Globus pallidus (tissue), 1 donor: ENCODE measurements at regions not wholly inside any gene's neighbourhood (a gene's known extent, or its start where the extent isn't known, plus 50 kb on each side); places are given as distances from the start of the nearest gene placed in this dataset.
A peak's percentile ranks its signal among the peaks of the same experiment; 100 is the strongest.

Source experiments
- DNase-seq: peaks from one replicate; pipeline ENCODE4 v3.0.0-alpha.2; 2015; ENCODE audit warnings: low spot score

- DNase-seq, result peak; percentile 50
These were observed 180.0 kb upstream of the ARL4C start for GRCh38 chr2:234676783-234677450.

- DNase-seq, result no peak
These were observed 179.4 kb upstream of the ARL4C start for GRCh38 chr2:234676109-234676782.

DNA sequence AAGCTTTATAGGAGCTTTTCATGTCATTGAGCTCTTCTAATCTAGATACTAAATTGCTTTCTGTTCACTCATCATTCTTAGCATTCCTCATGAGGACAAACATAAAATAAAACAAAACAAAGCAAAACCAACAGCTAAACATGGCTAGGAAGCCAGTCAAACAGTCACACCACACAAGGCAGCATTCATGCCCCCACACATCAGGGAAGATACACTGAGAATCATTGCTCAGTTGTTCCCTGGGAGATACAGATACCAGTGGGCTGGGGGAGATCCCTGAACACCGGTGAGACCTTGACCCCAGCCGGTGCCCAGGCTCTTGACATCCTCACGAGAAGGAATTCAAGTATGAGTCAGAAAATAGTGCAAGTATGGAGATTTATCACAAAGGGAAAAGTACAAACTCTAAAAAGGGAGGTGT, 177.9 kb upstream of the ARL4C start:
- no peak for DNase-seq

GRCh38 chr2:234673961-234674759, 177.3 kb upstream of the ARL4C start:
- DNase-seq, result no peak

DNA sequence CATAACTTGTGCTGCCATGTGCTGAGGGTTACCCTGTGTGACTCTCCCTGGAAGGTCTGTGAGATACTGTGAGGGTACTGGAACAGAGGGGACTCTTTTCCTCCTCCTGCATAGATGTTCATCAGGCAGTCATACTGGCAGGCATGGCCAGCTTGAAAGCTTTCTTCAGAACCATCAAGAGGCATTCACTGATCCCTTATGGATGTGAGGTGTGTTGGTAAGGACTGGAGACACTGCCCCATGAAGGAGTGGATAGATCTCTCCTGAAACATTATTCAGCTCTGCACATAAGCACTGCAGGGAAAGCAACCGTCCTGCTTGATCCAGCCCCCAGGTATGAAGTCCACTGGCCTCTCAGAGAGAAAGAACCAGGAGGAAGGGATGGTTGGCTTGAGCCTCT, 176.6 kb upstream of the ARL4C start:
- no peak for DNase-seq

DNA sequence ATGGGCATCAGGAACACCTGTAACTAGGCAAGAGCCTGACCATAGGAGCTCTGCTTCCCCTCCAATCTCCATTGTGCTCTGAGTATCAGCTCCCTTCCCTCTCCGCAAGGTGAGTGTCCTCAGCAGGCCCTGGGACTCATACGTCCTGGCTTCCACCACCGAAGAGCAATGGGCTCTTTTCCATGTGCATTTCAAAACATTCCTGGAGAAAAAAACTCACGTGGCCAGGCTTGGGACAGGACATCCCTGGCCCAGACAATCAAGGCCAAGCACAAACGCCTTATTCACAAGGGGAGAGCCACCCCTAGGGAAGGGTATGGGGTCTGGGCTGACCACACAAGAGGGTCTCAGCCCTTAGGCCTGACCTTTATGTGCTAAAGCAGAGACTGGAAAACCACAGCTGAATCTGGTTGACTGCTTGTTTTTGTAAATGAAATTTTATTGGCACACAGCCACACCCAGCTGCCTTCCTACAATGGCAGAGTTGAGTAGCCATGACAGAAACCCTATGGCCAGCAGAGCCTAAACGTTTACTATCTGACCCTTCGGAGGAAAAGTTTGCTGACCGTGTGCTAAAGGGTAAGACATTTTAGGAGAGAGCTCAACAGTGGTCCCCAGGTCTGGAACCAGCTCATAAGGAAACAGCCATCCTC, 175.7 kb upstream of the ARL4C start:
- DNase-seq, result no peak

GRCh38 chr2:234671716-234672115, 174.8 kb upstream of the ARL4C start:
- no peak for DNase-seq

- no peak for DNase-seq
These were observed 174.3 kb upstream of the ARL4C start for GRCh38 chr2:234671231-234671630.

GRCh38 chr2:234670806-234671205, 173.9 kb upstream of the ARL4C start:
- no peak for DNase-seq

DNA sequence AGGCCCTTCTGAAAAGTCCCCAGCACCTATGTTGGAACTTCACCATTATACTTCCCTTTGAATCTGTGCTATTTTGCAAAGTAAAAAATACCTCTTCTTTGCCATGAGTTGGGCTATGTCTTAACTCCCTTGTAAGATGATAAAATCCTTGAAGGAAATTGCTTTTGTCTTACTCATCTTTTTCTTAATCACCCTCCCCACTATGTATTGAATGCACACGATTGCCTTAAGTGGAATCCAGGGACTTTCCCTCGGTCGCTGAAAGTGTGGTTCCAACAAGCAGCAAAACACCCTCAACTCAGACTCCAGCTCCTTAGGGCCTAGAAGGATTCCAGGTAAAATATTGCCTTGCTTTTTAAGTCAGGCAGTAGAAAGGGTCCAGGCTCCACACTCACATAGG, 173.2 kb upstream of the ARL4C start:
- DNase-seq, result no peak

DNA sequence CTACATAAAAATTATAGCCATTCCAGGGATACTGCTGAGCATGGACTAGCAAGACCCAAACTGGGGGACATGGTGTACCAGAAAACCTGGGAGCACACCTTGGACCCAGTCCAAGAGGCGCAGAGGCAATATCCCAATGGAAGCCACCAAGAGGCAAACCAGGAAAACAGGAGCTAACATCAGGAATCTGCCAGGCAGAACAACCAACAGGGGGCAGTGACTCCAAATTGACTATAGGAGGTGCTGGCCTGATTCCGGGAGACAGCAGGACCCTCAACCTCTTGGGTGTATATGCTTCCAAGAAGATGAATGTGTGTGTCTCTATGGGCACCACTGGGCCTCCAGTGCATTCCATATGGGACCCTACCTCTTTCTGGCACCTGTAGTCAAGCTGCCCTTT, 172.7 kb upstream of the ARL4C start:
- DNase-seq, result no peak

GRCh38 chr2:234669001-234669400, 172.1 kb upstream of the ARL4C start:
- DNase-seq, result no peak

GRCh38 chr2:234666911-234667310, 170.0 kb upstream of the ARL4C start:
- no peak for DNase-seq

DNA sequence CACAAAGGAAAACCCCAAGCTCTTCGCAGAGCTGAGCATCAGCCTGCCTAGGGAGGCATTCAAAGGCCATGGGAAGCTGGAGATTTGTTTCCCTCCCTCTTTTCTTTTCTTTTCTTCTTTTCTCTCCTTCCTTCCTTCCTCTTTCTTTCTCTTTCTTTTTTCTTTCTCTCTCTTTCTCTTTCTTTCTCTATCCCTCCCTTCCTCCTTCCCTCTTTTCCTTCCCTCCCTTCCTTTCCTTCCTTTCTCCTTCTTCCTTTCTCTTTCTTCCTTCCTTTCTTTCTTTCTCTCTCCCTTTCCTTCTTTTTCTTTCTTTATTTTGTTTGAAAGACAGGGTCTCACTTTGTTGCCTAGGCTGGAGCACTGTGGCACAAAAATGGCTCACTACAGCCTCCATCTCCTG, 168.4 kb upstream of the ARL4C start:
- no peak for DNase-seq

- DNase-seq, result no peak
These were observed 165.0 kb upstream of the ARL4C start for GRCh38 chr2:234661849-234662248.

DNA sequence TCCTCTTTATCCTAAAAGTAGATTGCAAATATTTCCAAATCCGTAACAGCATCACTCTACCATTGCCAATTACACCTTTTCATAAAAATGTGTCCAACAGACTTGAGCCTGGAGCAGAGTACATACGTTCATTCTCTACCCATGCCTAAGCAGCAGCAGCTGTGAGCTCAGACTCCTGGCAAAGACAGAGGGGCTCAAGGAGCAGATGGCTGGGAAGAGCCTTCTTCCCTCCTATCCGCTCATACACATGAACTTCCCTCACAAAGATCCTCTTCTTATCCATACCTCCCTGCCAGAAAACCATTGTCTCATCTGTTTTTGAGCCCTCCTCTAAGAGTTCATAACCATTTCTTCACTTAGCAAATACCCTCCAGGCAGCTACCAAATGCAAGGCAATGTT, 164.3 kb upstream of the ARL4C start:
- no peak for DNase-seq

- no peak for DNase-seq
These were observed 158.8 kb upstream of the ARL4C start for GRCh38 chr2:234655706-234656105.

DNA sequence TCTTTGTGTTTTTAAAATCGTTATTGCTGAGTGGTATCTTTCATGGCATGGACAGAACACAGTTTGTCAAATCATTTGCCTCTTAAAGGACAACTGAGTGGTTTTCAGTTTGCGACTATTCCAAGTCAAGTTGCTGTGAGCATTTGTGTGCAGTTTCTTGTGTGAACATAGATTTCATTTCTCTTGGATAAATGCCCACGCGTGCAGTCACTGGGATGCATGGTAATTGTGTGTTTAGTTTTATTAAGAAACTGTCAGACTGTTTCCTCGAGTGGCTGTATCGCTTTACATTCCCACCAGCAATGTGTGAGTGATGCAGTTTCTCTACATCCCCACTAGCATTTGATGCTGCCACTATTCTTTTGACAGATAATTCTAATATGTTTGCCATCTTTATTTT, 154.0 kb upstream of the ARL4C start:
- DNase-seq, result no peak

- no peak for DNase-seq
These were observed 153.1 kb upstream of the ARL4C start for GRCh38 chr2:234649951-234650350.

DNA sequence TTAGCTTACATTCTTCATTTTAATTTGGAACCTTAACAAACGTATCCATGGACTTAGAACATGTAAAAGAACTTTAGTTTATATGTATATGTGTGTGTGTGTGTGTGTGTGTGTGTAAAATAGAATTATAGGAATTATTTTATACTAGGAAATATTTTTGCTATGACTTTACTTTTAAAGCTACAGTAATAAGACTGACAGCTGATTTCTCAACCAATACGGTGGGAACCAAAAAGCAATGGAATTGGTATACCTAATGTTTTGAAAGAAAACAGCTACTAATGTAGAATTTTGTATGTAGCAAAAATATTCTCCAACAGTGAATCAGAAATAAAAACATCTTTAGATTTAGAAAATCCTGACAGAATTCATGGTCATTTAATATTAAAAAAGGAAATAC, 146.5 kb upstream of the ARL4C start:
- no peak for DNase-seq

DNA sequence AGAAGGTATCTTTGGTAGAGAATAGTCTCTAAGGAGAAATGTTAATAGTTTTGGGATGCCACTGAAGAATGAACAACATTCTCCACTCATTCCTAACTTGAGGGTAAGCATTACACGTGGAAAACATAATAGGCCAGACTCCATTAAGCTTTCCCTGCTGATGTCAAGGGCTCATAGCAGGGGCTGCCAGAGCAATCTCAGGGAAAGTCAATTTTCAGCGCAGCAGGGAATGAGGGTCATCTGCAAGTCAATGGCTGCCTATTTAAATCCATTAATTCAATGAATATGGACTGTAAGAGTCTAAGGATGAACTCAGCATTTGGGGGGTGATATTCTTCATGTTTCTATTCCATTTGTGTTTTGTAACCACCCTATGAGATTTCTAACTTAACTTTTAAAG, 144.2 kb upstream of the ARL4C start:
- no peak for DNase-seq

DNA sequence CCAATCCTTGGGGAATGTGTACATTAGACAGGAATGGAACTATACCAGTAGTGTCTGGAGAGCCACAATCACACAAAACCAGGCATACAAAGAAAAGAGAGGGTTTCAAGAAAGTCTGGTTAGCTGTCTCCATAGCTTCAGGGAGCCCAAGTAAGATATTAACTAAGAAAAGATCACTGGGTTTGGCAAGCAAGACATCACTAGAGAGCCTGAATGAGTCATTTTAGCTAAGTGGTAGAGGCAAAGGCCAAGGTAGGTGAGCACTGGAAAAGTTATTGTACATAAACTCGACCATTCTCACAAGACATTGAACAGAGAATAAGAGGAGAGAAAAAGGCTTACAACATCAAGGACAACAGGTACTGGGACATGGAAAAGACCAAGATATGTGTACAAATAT, 143.8 kb upstream of the ARL4C start:
- DNase-seq, result no peak

- DNase-seq, result no peak
These were observed 142.1 kb upstream of the ARL4C start for GRCh38 chr2:234638966-234639365.
